Tibial nerve (tissue), 4 donors: ENCODE measurements at regions not wholly inside any gene's neighbourhood (a gene's known extent, or its start where the extent isn't known, plus 50 kb on each side); places are given as distances from the start of the nearest gene placed in this dataset.

ENCODE experiments used
- EP300 ChIP-seq, 2 donors: sonication (generic); formaldehyde crosslinking; IDR thresholded peaks; one replicate each; pipeline ENCODE4 v1.6.1; 2017; ENCODE audit warnings: antibody characterized with exemption in 2 of 2, mild to moderate bottlenecking in 1 of 2
- POLR2A ChIP-seq, 2 donors: fragments of 450-650 bp; IDR thresholded peaks; one replicate each; pipeline ENCODE4 v1.6.1; 2017; ENCODE audit warnings: antibody characterized with exemption in 2 of 2, mild to moderate bottlenecking in 2 of 2, moderate library complexity in 2 of 2
- TF ChIP-seq, protein P1 (sequence below), 5 experiments: fragments of 200-600 bp in 3 of 5; fragments of 450-650 bp in 2 of 5; sonication (generic) in 3 of 5; IDR thresholded peaks; one replicate each; pipeline ENCODE4 v1.5.1; 2016 to 2019; ENCODE audit warnings: antibody characterized with exemption in 5 of 5, mild to moderate bottlenecking in 3 of 5, moderate library complexity in 2 of 5

- TF ChIP-seq, protein P1, sequence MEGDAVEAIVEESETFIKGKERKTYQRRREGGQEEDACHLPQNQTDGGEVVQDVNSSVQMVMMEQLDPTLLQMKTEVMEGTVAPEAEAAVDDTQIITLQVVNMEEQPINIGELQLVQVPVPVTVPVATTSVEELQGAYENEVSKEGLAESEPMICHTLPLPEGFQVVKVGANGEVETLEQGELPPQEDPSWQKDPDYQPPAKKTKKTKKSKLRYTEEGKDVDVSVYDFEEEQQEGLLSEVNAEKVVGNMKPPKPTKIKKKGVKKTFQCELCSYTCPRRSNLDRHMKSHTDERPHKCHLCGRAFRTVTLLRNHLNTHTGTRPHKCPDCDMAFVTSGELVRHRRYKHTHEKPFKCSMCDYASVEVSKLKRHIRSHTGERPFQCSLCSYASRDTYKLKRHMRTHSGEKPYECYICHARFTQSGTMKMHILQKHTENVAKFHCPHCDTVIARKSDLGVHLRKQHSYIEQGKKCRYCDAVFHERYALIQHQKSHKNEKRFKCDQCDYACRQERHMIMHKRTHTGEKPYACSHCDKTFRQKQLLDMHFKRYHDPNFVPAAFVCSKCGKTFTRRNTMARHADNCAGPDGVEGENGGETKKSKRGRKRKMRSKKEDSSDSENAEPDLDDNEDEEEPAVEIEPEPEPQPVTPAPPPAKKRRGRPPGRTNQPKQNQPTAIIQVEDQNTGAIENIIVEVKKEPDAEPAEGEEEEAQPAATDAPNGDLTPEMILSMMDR (IDR thresholded peaks at IDR 0.05): no peak
- TF ChIP-seq POLR2A (IDR thresholded peaks at IDR 0.05) (no peak), EP300 (IDR thresholded peaks at IDR 0.05) (no peak)
These were observed 712.5 kb downstream of the TDRD15 start for GRCh38 chr2:21836261-21836660.
